ENCODE measurements at regions not wholly inside any gene's neighbourhood (a gene's known extent, or its start where the extent isn't known, plus 50 kb on each side); places are given as distances from the start of the nearest gene placed in this dataset.

- TF ChIP-seq, protein P1, sequence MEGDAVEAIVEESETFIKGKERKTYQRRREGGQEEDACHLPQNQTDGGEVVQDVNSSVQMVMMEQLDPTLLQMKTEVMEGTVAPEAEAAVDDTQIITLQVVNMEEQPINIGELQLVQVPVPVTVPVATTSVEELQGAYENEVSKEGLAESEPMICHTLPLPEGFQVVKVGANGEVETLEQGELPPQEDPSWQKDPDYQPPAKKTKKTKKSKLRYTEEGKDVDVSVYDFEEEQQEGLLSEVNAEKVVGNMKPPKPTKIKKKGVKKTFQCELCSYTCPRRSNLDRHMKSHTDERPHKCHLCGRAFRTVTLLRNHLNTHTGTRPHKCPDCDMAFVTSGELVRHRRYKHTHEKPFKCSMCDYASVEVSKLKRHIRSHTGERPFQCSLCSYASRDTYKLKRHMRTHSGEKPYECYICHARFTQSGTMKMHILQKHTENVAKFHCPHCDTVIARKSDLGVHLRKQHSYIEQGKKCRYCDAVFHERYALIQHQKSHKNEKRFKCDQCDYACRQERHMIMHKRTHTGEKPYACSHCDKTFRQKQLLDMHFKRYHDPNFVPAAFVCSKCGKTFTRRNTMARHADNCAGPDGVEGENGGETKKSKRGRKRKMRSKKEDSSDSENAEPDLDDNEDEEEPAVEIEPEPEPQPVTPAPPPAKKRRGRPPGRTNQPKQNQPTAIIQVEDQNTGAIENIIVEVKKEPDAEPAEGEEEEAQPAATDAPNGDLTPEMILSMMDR (IDR thresholded peaks at IDR 0.05; ENCODE audit: low read depth, low read length), result no peak
Measured at GRCh38 chr7:145915679-145916078, 200.9 kb upstream of the CNTNAP2 start.

DNA sequence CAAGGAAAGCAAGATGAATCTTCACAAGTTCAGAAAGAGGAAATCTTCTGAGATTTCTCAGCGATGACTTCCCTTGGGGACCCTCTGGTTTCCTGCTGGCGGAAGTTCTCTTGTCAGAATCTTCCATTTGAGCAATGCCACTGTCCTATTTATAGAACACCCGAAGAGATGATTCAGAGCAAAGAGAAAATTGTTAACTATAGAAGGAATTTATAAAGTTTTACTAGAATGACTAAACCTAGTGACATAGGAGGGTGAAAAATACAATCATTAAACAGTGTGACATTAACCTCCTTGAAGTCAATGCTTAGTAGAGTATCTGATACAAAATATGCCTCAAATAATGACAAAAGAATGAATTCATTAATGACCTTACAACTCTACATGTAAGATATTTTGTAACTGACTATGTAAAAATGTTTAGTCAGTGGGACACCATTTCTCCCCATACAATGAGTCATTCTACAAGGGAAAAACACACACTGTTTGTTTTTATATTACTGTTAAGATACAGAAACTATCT lies 206.5 kb upstream of the CNTNAP2 start:
- DNase-seq (ENCODE audit: extremely low read depth, low read depth), result no peak
- TF ChIP-seq, protein P1 (IDR thresholded peaks at IDR 0.05; ENCODE audit: low read depth, low read length), result no peak

More at GRCh38 chr7:145915679-145916078, 200.9 kb upstream of the CNTNAP2 start:
- no peak for DNase-seq (ENCODE audit: extremely low read depth, low read depth)

- no peak for DNase-seq (ENCODE audit: extremely low read depth, low read depth)
- TF ChIP-seq, protein P1 (IDR thresholded peaks at IDR 0.05; ENCODE audit: low read depth, low read length), result no peak
Measured at GRCh38 chr7:145903658-145904057, 212.9 kb upstream of the CNTNAP2 start.

GRCh38 chr7:145902123-145902522 lies 214.5 kb upstream of the CNTNAP2 start:
- TF ChIP-seq, protein P1 (IDR thresholded peaks at IDR 0.05; ENCODE audit: low read depth, low read length), result no peak
- DNase-seq (ENCODE audit: extremely low read depth, low read depth), result no peak

GRCh38 chr7:145899938-145900337 lies 216.7 kb upstream of the CNTNAP2 start:
- TF ChIP-seq, protein P1 (IDR thresholded peaks at IDR 0.05; ENCODE audit: low read depth, low read length), result no peak
- no peak for DNase-seq (ENCODE audit: extremely low read depth, low read depth)

DNA sequence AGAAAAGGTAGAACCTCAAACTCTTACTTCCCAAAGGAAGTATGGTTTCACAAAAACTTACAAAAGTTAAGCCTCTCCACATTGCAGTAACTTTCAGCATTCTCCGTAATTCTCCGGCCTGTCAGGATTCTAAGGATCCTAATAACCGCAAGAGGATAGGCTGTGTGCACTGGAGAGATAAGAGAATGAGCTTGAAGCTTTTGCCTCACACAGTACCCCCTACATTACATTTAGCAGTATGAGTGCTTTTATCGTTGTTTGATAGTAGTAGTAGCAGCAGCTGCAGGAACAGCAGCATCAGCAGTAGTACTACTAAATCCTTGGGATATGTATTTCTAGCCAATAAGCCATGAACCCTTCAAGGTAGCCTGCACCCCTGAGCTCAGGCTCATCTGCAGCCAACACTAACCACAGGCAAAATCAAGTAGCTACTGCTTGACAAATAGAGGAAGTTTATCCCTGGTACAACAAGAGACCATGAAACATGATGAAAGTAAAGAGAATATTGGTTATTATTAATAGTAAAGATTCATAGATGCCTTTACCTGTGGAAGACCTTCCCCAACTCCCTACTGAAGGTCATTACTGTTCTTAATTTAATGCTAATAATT lies 222.6 kb upstream of the CNTNAP2 start:
- TF ChIP-seq, protein P1 (IDR thresholded peaks at IDR 0.05; ENCODE audit: low read depth, low read length), result no peak
- no peak for DNase-seq (ENCODE audit: extremely low read depth, low read depth)

DNA sequence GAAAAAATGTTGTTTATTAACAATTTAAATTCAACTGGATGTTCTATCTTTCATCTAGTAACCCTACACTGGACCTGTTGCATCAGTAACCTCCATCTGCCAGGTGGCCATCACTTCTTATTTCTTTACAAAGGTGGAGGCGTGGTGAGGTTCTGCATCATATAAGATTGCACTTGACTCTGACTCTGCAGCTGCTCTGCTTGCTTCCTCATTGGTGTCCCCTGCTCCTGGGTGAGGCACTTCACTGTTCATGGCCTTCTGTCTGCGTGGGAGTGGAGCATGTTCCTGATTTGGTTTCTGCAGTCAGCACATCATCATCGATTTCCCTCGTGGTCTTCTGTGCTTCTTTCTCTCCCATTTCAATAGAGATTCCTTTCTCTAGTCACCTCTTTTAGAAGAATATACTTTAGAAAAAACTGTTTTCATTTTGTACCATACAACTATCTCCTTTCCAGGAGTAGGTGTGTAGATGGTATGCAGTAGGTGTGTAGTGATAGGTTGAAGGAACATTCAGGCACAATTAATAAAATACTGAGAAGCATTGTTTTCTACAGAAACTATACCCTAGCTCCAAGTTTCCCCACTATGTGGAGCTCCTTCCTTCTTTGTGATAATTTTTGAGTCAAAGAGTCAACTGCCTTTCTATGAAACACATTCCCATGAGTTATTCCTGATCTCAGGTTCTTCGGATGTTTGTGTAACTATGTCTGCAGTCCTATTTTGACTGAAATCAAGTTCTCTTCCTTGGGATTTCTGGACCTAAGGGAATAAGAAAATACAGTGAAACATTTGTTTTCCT lies 231.7 kb upstream of the CNTNAP2 start:
- DNase-seq (ENCODE audit: extremely low read depth, low read depth), result no peak
- TF ChIP-seq, protein P1 (IDR thresholded peaks at IDR 0.05; ENCODE audit: low read depth, low read length), result no peak

Data from AG09319 (cell line).